BLaER1 treated with 17β-estradiol and CSF1 and Interleukin-3, amounts not matched to agents 10 nM and 100 nM (cell line): ENCODE measurements at regions not wholly inside any gene's neighbourhood (a gene's known extent, or its start where the extent isn't known, plus 50 kb on each side); places are given as distances from the start of the nearest gene placed in this dataset.

Experiments
- H3K27ac ChIP-seq, 11 experiments: shearing (Covaris generic); formaldehyde crosslinking; 2 replicates each; pipeline ENCODE4 v1.8.1; 2022
- H3K27me3 ChIP-seq, 11 experiments: shearing (Covaris generic); formaldehyde crosslinking; 2 replicates each; pipeline ENCODE4 v1.8.1; 2022
- H3K36me3 ChIP-seq, 11 experiments: shearing (Covaris generic); formaldehyde crosslinking; 2 replicates each; pipeline ENCODE4 v1.8.1; 2022
- H3K4me1 ChIP-seq, 10 experiments: shearing (Covaris generic); formaldehyde crosslinking; 2 replicates each; pipeline ENCODE4 v1.8.1; 2022
- H3K4me2 ChIP-seq, 11 experiments: shearing (Covaris generic); formaldehyde crosslinking; 2 replicates each; pipeline ENCODE4 v1.8.1; 2022
- H3K4me3 ChIP-seq, 10 experiments: shearing (Covaris generic); formaldehyde crosslinking; 2 replicates each; pipeline ENCODE4 v1.8.1; 2022
- H3K9ac ChIP-seq, 11 experiments: shearing (Covaris generic); formaldehyde crosslinking; 2 replicates each; pipeline ENCODE4 v1.8.1; 2022
- H3K9me3 ChIP-seq, 11 experiments: shearing (Covaris generic); formaldehyde crosslinking; replicated peaks in 1 of 11; 2 replicates each; pipeline ENCODE4 v1.8.1; 2022
- H4K20me1 ChIP-seq, 11 experiments: shearing (Covaris generic); formaldehyde crosslinking; 2 replicates each; pipeline ENCODE4 v1.8.1; 2022
- Cebpa-rat ChIP-seq, 11 experiments: shearing (Covaris generic); IDR thresholded peaks; 2 replicates each; pipeline ENCODE4 v1.8.1; 2022

DNA sequence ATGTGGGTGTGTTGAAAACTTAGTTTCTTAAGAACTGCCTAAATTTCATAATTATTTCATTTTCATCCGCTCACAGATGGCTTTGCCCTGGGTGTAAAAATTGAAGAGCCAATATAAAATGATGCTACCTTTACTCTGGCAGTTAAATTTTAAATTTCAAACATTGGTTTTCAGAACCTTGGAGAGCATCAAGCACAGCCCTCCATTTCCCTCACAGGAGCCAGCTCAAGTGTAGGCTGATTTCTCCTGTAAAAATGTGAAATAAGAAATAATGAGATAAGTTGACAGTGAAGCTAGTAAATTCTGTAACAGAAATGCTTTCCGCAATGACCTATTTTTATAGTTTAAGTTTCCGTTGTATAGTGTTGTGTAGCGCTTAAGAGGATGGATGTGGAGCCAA, 53.9 kb upstream of the AKT3 start:
- Histone ChIP-seq H3K36me3 (no peaks in the 10 kb centered on the region), H3K4me2 (no peak overlapping the region), H3K4me3 (no peak overlapping the region), H3K9me3 (no peaks in the 10 kb centered on the region), H3K9ac (no peak overlapping the region), H3K4me1 (no peaks in the 10 kb centered on the region), H4K20me1 (no peaks in the 10 kb centered on the region), H3K27me3 (no peaks in the 10 kb centered on the region), H3K27ac (no peak overlapping the region)
- no peak for TF ChIP-seq Cebpa-rat (IDR thresholded peaks at IDR 0.05)

DNA sequence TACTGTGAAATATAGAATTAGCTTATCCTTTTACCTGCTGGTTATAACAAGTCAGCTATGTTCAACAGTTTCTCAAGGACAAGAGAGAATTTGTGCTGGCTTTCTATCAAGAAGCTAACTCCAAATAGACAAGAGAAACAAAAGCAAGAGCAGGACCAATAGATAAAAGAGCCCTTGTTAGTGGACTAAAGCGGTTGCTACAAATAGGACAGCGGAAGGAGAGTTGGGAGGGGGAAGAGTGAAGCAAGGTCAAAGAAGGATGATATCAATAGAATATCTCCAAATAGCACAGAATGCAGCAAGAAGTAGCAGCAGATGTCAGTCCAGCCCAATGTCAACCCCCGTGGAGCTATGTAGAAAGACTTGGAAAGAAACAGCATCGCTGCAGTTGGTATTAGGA, 53.0 kb upstream of the AKT3 start:
- H3K4me1 ChIP-seq = no peaks in the 10 kb centered on the region
- H3K9ac ChIP-seq = no peak overlapping the region
- no peaks in the 10 kb centered on the region for H3K36me3 ChIP-seq
- H3K27ac ChIP-seq = no peak overlapping the region
- no peak for TF ChIP-seq Cebpa-rat (IDR thresholded peaks at IDR 0.05)
- H3K9me3 ChIP-seq = no peaks in the 10 kb centered on the region
- no peaks in the 10 kb centered on the region for H3K27me3 ChIP-seq
- no peak overlapping the region for H3K4me3 ChIP-seq
- H4K20me1 ChIP-seq = no peaks in the 10 kb centered on the region
- H3K4me2 ChIP-seq = no peak overlapping the region

DNA sequence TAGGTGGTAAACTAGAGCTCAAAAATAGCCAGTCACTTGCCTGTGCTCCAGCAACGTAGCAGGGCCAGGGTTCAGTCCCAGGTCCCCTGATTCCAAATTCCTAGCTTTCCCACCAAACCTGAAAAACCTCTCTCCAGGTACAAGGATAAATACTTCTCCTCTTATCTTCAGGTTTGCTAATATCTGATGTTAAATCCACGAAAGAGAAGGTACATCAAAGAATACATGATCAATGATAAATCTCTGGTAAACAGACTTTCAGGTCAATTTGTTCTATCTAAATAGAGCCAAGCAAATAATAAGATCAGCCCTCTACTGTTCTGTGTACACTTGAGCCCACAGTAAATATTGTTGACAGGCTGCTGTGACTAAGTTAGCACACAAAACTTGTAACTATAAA, 52.1 kb upstream of the AKT3 start:
- no peak for TF ChIP-seq Cebpa-rat (IDR thresholded peaks at IDR 0.05)
- Histone ChIP-seq H3K9ac (no peak overlapping the region), H3K27ac (no peak overlapping the region), H3K4me1 (no peaks in the 10 kb centered on the region), H3K4me3 (no peak overlapping the region), H3K36me3 (no peaks in the 10 kb centered on the region), H4K20me1 (no peaks in the 10 kb centered on the region), H3K9me3 (no peaks in the 10 kb centered on the region), H3K27me3 (no peaks in the 10 kb centered on the region), H3K4me2 (no peak overlapping the region)
